GM12864 (cell line): ENCODE measurements at regions not wholly inside any gene's neighbourhood (a gene's known extent, or its start where the extent isn't known, plus 50 kb on each side); places are given as distances from the start of the nearest gene placed in this dataset.
"Not testable (repeated sequence)": the region's sequence is repeated elsewhere in the genome, so short reads cannot be mapped to it uniquely, and the experiment has no call there.

Experiments used
- DNase-seq: peaks from one replicate; pipeline ENCODE4 v3.0.0-alpha.2; 2011; ENCODE audit warnings: low read depth
- H3K4me3 ChIP-seq: 2 replicates; pipeline ENCODE4 v1.5.1; 2011; ENCODE audit warnings: mild to moderate bottlenecking, low read depth, low read length, control low read depth
- TF ChIP-seq, protein P1 (sequence below): IDR thresholded peaks from 2 replicates; pipeline ENCODE4 v1.5.1; 2011; ENCODE audit warnings: low read depth, mild to moderate bottlenecking, moderate library complexity, low read length, control low read depth, inconsistent platforms; ENCODE audit errors: missing control alignments

DNA sequence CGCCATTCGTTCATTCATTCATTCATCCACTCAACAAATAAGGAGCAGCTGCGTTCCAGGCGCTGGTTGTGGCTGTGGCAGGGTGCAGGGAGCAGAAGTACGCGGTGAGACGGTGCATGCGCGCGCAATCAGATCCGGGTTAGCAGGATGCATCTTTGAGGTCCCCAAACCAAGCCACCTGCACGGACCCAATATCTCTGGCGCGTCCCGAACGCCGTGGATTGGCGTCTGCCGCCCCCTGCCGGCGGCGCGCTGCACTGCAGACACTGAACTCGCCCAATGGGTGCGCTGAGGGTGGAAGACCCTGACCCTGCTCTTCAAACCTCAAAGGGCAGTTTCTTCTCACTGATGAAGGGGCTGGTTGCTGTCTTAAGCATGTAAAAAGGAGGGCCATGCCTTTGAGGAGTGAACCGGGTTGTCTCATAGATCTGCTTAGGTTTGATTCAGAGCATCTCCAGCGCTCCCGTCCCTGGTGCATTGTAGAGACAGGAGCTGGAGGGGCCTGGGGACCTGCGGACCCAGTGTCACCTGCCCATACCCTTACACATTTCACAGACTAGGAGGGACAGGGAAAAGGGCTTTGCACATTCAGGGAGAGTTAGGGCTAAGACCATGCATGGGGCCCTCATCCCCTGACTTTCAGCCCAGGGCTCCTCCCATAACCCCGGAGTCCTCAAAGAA lies 102.5 kb downstream of the RAMP3 start:
- TF ChIP-seq, protein P1, sequence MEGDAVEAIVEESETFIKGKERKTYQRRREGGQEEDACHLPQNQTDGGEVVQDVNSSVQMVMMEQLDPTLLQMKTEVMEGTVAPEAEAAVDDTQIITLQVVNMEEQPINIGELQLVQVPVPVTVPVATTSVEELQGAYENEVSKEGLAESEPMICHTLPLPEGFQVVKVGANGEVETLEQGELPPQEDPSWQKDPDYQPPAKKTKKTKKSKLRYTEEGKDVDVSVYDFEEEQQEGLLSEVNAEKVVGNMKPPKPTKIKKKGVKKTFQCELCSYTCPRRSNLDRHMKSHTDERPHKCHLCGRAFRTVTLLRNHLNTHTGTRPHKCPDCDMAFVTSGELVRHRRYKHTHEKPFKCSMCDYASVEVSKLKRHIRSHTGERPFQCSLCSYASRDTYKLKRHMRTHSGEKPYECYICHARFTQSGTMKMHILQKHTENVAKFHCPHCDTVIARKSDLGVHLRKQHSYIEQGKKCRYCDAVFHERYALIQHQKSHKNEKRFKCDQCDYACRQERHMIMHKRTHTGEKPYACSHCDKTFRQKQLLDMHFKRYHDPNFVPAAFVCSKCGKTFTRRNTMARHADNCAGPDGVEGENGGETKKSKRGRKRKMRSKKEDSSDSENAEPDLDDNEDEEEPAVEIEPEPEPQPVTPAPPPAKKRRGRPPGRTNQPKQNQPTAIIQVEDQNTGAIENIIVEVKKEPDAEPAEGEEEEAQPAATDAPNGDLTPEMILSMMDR: peak; percentile 99
- H3K4me3 ChIP-seq: no peak overlapping the region
- peak; percentile 25 for DNase-seq

DNA sequence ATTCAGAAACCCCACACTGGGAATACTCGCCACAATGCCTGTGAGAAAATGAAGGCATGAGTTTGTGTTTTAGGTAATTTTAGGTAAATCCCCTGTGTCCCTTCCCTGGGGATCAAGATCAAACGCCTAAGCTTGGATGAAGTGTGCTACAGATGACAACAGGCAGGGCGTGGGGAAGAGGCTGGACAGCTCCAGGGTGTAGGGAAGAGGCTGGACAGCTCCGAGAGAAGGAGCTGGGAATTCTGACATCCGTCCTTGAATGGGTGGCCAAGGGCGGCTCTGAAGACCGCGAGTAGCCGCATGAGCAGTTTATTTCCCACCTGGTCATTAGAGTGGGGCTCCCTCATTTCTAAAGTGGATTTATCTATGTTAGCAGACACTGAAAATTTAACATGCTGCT lies 109.7 kb downstream of the RAMP3 start:
- DNase-seq: no peak
- no peak overlapping the region for H3K4me3 ChIP-seq
- TF ChIP-seq, protein P1: no peak

DNA sequence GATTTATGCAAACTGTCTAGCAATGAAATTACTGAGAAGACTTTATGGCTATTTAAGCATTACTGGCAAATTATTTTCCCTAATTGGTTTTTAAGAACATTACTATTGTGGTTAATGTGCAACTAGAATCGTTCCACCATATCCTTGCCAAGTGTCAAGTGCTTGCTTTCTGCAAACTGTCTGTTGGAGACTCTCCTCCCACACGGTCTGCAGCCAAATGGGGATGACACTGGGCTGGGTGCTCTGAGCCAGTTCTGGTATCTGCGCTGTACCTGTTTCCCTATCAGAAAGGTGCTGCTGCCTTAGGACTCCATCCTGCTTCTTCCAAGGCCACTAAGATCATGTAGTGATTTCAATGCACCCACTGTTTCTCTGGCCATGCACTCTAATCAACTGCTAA lies 110.4 kb downstream of the RAMP3 start:
- no peak for DNase-seq
- TF ChIP-seq, protein P1: no peak
- H3K4me3 ChIP-seq: no peak overlapping the region

DNA sequence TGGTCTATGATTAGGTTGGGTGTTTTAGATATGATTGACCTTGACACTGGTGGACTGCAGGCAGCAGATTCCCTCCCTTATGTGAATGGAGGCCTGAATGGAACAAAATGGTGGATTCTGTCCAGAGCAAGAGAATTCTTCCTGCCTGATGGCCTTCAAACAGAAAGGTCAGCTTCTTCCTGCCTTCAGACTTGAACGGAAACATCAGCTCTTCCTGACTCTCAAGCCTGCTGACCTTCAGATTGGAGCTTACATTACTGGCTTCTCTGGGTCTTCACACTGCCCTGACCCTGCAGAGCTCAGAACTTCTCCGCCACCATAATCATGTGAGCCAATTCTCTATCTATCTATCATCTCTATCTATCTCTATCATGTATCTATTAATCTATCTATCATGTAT lies 111.6 kb downstream of the RAMP3 start:
- TF ChIP-seq, protein P1: no peak
- no peak for DNase-seq
- no peak overlapping the region for H3K4me3 ChIP-seq

DNA sequence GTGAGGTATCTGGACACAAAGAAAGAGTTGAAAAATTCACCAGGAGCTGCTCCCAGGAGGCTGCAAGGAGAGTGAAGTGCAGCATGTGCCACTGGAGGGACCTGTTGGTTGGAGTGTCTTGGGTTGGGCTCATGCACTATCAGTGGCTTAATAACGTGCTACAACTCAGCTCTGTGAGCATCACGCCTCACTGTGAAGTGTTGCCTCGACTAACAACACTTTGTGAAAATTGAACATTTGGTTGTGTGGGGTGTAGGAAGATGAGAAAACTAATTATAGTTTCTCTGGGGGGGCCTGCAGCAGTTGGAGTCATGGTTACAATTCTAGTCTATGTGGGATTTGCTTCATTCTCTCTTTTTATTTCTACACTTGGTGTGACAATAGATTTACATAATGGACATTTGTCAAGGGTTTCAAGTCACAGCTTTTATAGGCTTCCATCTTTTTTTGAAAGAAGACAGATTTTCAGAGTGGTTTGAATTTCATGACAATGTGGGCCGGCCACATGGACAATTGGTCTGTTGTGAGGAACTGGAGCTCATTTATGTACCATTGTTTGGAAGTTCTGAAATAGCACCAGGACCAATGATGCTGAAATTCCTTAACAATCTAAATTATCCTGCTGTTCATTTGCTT lies 121.3 kb downstream of the RAMP3 start:
- H3K4me3 ChIP-seq: no peak overlapping the region
- TF ChIP-seq, protein P1: no peak
- no peak for DNase-seq

DNA sequence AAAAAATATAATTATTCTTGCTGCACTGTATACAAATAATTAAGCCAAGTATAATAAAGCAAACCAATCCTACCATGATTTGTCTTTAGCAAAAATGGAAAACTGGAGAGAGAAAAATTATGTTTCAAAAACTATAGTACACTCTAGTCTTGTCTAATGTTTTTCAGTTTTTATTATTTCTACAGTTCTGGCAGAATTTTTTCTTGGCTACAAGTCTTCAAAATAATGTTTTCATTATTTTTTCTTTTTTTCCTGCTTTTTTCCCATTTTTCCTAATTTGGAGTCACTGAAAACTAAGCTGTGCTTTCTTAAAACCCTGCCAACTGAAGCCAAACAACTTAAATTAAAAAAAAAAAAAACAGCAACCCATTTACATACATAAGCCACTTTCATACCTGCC lies 132.0 kb downstream of the RAMP3 start:
- H3K4me3 ChIP-seq, DNase-seq: not testable (repeated sequence)

DNA sequence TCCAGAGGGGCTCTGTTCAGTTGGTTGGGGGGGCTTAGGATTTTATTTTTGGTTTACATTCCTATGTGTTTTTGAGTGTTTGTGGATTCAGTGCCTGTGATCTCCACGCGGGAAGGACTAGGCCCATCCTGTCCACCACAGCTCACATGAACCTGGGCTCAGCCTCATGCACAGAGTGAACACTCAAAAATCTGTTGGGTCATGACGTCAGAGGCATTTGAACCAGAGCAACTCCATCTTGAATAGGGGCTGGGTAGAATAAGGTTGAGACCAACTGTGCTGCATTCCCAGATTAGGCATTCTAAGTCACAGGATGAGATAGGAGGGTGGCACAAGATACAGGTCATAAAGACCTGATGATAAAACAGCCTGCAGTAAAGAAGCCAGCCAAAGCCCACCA lies 133.3 kb downstream of the RAMP3 start:
- TF ChIP-seq, protein P1: no peak
- DNase-seq: no peak

More for the DNA sequence above, 133.3 kb downstream of the RAMP3 start:
- no peak overlapping the region for H3K4me3 ChIP-seq
